HCT116 (cell line): ENCODE measurements at regions not wholly inside any gene's neighbourhood (a gene's known extent, or its start where the extent isn't known, plus 50 kb on each side); places are given as distances from the start of the nearest gene placed in this dataset.

Experiments used
- POLR2AphosphoS5 ChIP-seq: IDR thresholded peaks from 2 replicates; pipeline ENCODE4 v1.6.1; 2011; ENCODE audit warnings: mild to moderate bottlenecking, low read depth, low read length, moderate library complexity
- TF ChIP-seq, protein P1 (sequence below), 3 experiments: fragments of 200-600 bp in 1 of 3; sonication (generic) in 1 of 3; IDR thresholded peaks in 2 of 3; conservative IDR thresholded peaks in 1 of 3; 2 replicates each; pipeline ENCODE4 v1.5.1; 2012 to 2017; ENCODE audit warnings: low read depth in 2 of 3, low read length in 2 of 3, antibody characterized with exemption in 1 of 3, borderline replicate concordance in 1 of 3, control low read depth in 1 of 3, mild to moderate bottlenecking in 1 of 3, mixed read lengths in 1 of 3, mixed run types in 1 of 3, moderate library complexity in 1 of 3; ENCODE audit not compliant: insufficient read depth in 1 of 3

DNA sequence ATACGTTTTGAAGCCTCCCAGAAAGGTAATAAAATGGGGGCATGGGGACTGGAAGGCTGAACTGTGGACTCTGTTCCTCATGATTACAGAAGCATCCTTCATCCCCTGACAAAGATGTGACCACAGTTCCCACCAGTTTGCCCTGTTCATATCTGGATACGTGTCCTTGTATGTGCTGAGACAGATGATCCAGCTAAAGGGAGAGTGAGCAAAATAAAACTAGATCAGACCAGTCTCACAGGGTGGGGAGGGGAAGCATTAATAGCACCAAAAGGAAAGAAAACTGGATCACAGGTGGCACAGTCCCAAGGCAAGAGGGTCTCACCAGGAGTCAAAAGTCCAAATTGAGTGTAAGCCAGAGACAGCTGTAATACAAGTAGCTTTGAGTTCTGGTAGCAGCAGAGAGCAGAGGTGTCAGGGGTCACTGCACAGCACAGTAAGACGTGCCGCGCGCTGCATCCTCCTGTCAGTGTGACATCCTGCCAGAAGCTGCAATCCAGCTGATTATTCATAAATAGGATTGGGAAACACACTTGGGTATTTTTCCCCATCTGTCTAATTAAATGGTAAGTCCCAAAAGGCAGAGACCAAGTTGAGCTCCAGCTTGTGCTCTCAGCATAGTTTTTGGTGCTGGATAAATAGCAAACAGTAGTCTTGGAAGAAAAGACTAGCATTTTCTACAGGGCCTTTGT lies 560.0 kb upstream of the CFAP20DC start:
- no peak for TF ChIP-seq POLR2AphosphoS5
- TF ChIP-seq, protein P1, sequence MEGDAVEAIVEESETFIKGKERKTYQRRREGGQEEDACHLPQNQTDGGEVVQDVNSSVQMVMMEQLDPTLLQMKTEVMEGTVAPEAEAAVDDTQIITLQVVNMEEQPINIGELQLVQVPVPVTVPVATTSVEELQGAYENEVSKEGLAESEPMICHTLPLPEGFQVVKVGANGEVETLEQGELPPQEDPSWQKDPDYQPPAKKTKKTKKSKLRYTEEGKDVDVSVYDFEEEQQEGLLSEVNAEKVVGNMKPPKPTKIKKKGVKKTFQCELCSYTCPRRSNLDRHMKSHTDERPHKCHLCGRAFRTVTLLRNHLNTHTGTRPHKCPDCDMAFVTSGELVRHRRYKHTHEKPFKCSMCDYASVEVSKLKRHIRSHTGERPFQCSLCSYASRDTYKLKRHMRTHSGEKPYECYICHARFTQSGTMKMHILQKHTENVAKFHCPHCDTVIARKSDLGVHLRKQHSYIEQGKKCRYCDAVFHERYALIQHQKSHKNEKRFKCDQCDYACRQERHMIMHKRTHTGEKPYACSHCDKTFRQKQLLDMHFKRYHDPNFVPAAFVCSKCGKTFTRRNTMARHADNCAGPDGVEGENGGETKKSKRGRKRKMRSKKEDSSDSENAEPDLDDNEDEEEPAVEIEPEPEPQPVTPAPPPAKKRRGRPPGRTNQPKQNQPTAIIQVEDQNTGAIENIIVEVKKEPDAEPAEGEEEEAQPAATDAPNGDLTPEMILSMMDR (IDR thresholded peaks at IDR 0.05 in 2 of 3, conservative IDR thresholded peaks at IDR 0.05 in 1 of 3; ENCODE audit: borderline replicate concordance in 1 of 3, insufficient read depth in 1 of 3, low read depth in 2 of 3, low read length in 2 of 3) = no peak
